ENCODE measurements at regions not wholly inside any gene's neighbourhood (a gene's known extent, or its start where the extent isn't known, plus 50 kb on each side); places are given as distances from the start of the nearest gene placed in this dataset. TPM values are rescaled to one million over a fixed set of nuclear protein-coding genes. Genes with fewer than 3 reads are reported as not detected.
"Not testable (repeated sequence)": the region's sequence is repeated elsewhere in the genome, so short reads cannot be mapped to it uniquely, and the experiment has no call there.

DNA sequence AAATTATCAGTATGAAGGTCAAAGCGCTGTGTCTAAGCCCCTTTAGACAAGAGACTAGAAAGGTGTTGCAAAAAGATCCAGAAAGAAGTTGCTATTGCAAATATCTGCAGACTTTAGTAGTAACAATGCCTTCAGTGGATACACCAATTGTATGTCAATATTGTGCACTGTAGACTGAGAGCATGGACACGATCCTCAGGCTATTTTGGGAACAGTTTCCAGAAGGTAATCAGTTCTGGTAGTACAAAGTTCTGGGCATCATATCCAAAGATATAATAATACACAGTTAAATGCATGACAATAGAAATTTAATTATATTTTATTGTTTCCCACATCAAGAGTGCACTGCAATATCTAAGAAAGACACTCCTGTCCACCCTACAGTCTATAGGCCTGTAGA is 84.1 kb upstream of the LUZP2 start:
- TF ChIP-seq, protein P1, sequence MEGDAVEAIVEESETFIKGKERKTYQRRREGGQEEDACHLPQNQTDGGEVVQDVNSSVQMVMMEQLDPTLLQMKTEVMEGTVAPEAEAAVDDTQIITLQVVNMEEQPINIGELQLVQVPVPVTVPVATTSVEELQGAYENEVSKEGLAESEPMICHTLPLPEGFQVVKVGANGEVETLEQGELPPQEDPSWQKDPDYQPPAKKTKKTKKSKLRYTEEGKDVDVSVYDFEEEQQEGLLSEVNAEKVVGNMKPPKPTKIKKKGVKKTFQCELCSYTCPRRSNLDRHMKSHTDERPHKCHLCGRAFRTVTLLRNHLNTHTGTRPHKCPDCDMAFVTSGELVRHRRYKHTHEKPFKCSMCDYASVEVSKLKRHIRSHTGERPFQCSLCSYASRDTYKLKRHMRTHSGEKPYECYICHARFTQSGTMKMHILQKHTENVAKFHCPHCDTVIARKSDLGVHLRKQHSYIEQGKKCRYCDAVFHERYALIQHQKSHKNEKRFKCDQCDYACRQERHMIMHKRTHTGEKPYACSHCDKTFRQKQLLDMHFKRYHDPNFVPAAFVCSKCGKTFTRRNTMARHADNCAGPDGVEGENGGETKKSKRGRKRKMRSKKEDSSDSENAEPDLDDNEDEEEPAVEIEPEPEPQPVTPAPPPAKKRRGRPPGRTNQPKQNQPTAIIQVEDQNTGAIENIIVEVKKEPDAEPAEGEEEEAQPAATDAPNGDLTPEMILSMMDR (IDR thresholded peaks at IDR 0.05) = no peak
- ATAC-seq (no peak), DNase-seq (no peak)
- Histone ChIP-seq H3K4me3 (no peak overlapping the region), H3K9me3 (no peaks in the 10 kb centered on the region), H3K4me1 (ENCODE audit: low read depth) (no peaks in the 10 kb centered on the region), H3K36me3 (ENCODE audit: low read depth) (no peaks in the 10 kb centered on the region)
- intact Hi-C loops (cut with DNase I, micrococcal nuclease) = no loop called here

DNA sequence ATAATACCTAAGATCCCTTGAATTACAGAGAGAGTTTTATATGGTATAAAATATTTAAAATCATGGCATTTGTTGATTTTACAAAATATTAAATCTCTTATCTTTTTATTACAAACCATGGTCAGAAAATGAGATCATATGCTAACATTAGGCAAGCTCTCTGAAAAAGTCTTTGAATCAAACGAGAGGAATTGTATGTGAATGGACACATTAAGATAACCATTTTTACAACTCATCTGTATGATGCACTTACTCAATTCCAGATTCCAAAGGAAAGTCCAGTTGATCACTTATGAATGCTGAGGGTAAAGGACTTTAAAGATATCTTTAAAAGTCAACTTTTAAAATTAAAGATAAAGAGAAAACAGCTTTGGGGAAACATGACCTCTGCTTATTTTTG is 83.5 kb upstream of the LUZP2 start:
- TF ChIP-seq, protein P1 (IDR thresholded peaks at IDR 0.05) = no peak
- Histone ChIP-seq H3K36me3 (ENCODE audit: low read depth) (no peaks in the 10 kb centered on the region), H3K9me3 (no peaks in the 10 kb centered on the region), H3K4me3 (no peak overlapping the region), H3K4me1 (ENCODE audit: low read depth) (no peaks in the 10 kb centered on the region)
- intact Hi-C loops (cut with DNase I, micrococcal nuclease) = no loop called here
- DNase-seq = no peak
- ATAC-seq = no peak

DNA sequence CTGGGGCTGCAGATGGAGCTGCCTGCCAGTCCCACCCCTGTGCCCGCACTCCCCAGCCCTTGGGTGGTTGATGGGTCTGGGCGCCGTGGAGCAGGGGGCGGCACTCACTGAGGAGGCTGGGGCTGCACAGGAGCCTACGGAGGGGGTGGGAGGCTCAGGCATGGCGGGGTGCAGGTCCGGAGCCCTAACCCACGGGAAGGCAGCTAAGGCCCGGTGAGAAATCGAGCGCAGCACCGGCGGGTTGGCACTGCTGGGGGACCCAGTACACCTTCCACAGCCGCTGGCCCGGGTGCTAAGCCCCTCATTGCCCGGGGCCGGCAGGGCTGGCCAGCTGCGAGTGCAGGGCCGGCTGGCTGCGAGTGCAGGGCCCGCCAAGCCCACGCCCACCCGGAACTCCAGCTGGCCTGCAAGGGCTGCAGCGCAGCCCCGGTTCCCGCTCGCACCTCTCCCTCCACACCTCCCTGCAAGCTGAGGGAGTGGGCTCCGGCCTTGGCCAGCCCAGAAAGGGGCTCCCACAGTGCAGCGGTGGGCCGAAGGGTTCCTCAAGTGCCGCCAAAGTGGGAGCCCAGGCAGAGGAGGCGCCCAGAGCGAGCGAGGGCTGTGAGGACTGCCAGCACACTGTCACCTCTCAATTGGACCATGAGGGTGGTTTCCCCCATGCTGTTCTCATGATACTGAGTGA is 80.8 kb upstream of the LUZP2 start:
- H3K4me3 ChIP-seq; H3K4me1 ChIP-seq (ENCODE audit: low read depth); DNase-seq; H3K9me3 ChIP-seq; ATAC-seq; H3K36me3 ChIP-seq (ENCODE audit: low read depth); intact Hi-C loops (cut with DNase I, micrococcal nuclease): not testable (repeated sequence)

DNA sequence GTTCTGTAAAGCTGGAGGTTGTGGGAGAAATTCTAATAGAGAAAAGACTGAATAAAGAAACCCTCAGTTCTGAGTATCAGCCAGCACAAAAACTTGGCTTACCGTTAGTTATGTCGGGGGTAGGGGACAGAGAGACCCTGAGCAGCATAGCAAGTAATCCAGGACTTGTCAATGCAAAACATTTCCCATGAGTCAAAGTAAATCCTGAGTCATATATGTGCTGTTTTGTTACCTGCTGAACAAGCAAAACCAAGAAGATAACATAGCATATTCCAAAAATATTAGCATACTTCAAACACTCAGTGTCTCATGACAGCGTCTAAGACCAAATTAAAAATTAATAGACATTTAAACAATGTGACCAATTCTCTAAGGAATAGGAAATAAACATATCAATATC is 75.1 kb upstream of the LUZP2 start:
- DNase-seq (no peak), ATAC-seq (no peak)
- no peaks in the 10 kb centered on the region for H3K36me3 ChIP-seq (ENCODE audit: low read depth)
- intact Hi-C loops (cut with DNase I, micrococcal nuclease) = no loop called here
- H3K4me3 ChIP-seq = no peak overlapping the region
- no peaks in the 10 kb centered on the region for H3K4me1 ChIP-seq (ENCODE audit: low read depth)
- TF ChIP-seq, protein P1 (IDR thresholded peaks at IDR 0.05) = no peak
- H3K9me3 ChIP-seq = no peaks in the 10 kb centered on the region

DNA sequence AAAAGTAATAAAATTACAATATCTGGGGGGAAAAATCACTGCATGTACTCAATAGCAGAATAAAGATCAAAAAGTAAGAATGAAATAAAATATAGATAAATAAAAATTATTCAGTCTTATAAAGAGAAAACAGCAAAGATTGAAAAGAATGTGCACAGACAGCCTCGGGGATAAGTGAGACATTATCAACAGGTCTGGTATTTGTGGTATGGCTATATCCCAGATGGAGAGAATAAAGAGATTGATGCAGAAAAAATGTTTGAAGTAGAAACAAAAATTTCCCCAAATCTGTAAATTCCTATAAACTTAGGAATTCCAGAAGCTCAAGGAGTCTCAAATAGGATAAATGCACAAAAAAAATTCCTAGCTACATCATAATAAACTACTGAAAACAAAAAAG is 74.5 kb upstream of the LUZP2 start:
- H3K4me1 ChIP-seq (ENCODE audit: low read depth) = no peaks in the 10 kb centered on the region
- H3K9me3 ChIP-seq = no peaks in the 10 kb centered on the region
- H3K4me3 ChIP-seq = no peak overlapping the region
- intact Hi-C loops (cut with DNase I, micrococcal nuclease) = no loop called here
- no peak for ATAC-seq
- DNase-seq = no peak
- no peaks in the 10 kb centered on the region for H3K36me3 ChIP-seq (ENCODE audit: low read depth)
- TF ChIP-seq, protein P1 (IDR thresholded peaks at IDR 0.05) = no peak

DNA sequence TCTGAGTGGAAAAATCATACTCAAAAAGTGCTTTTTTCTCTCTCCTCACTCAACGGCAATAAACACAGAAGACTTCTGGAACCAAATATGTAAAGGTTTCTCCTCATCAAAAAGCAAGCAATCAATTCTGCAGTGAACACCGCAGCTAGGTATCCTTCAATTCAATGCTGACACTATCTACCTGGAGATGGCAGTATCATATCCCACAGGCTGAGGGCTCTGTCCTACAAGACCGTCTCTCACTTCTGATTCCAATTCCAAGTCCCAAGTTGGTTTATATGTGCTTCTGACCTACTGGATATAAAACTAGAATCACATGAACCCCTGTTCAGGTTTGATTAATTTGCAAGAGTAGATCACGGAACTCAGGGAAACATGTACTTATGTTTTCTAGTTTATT is 59.7 kb upstream of the LUZP2 start:
- TF ChIP-seq, protein P1 (IDR thresholded peaks at IDR 0.05) = no peak
- Histone ChIP-seq H3K9me3 (no peaks in the 10 kb centered on the region), H3K4me3 (no peak overlapping the region), H3K36me3 (ENCODE audit: low read depth) (no peaks in the 10 kb centered on the region), H3K4me1 (ENCODE audit: low read depth) (no peaks in the 10 kb centered on the region)
- intact Hi-C loops (cut with DNase I, micrococcal nuclease) = no loop called here
- DNase-seq (no peak), ATAC-seq (no peak)

Small RNA genes lying in the stretch of these regions (microRNA-seq; reads per million reads assigned to microRNA genes)
- gene MIR8054 = not detected
